ENCODE measurements at regions not wholly inside any gene's neighbourhood (a gene's known extent, or its start where the extent isn't known, plus 50 kb on each side); places are given as distances from the start of the nearest gene placed in this dataset.

DNA sequence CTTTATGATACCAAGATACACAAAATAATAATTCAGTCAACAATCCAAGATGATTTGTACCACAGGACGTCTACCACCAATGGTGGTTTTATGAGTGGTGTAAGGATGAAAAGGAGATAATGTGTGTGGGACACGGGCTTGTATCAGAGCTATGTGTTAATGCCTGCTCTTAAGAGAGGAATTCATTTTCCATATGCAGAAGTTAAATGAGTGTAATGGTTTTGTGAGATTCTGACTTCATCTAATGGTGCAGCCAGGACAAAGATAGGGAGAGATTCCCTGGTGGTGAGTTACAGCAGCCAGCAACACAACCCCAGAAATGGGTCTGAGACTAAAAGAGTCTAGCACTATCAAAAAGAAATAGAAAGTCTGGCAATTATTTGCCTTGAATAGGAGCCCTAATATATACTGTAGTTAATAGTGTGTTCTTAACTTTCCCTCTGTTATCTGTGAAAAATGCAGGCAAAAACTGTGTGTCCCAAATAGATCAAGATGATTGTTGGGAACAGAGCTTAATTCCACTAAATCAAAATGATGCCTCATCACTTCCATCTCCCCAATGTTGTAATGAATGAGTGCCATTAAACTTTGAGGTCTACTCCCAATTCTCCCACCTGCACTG, 455.0 kb upstream of the TCF4 start:
- peaks cover 2% of the 10 kb centered on the region for H3K36me3 Mint-ChIP-seq
- ATAC-seq (no peak), DNase-seq (no peak)
- CTCF ChIA-PET: no interaction called here
- no peaks in the 10 kb centered on the region for H3K4me1 Mint-ChIP-seq
- no peaks in the 10 kb centered on the region for H3K27me3 Mint-ChIP-seq
- no peaks in the 10 kb centered on the region for H3K9me3 Mint-ChIP-seq (ENCODE audit: low read depth)
- no peak overlapping the region for H3K27ac Mint-ChIP-seq
- H3K4me3 Mint-ChIP-seq: no peak overlapping the region

DNA sequence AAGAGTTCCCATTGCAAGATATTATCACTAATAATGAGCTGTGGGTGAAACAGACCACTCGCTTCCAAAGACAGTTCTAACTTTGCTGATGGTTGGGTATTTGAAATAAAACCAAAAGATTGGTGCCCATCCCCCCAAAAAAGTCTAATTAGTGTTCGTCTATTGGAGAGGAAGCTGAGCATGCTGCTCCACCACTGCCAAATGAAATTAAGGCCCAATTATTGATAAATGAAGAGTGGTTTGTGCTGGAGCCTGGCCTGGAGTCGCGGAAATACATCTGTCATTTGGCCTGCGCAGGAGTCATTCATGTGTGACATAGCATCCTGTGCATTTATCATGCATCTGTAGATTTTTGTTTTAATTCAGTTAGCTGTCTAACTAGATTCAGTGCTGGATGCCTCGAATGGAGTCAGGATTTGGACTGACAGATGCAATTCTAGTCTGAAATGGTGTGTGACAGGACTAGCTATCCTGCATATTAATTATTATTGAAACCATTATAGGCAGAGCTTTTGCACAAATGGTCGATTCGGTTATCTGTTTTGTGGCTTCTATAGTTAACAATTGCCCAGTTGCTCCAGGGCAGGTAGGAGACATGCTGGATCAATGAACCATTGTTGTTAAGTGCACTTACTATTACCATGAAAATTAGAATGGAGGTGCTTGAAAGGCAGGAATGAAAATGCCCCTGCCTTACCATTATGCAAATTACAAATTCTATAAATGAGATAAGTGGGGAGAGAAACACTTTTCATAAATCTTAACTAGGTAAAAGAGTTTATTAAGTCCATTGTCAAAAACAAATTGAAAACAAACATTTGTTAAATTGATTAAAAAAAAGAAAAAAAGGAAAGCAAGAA, 450.4 kb upstream of the TCF4 start:
- DNase-seq (no peak), ATAC-seq (no peak)
- no peaks in the 10 kb centered on the region for H3K4me1 Mint-ChIP-seq
- H3K36me3 Mint-ChIP-seq: no peaks in the 10 kb centered on the region
- peaks cover 8% of the 10 kb centered on the region for H3K9me3 Mint-ChIP-seq (ENCODE audit: low read depth)
- H3K27me3 Mint-ChIP-seq: no peaks in the 10 kb centered on the region
- H3K27ac Mint-ChIP-seq: no peak overlapping the region
- CTCF ChIA-PET: no interaction called here
- H3K4me3 Mint-ChIP-seq: no peak overlapping the region

DNA sequence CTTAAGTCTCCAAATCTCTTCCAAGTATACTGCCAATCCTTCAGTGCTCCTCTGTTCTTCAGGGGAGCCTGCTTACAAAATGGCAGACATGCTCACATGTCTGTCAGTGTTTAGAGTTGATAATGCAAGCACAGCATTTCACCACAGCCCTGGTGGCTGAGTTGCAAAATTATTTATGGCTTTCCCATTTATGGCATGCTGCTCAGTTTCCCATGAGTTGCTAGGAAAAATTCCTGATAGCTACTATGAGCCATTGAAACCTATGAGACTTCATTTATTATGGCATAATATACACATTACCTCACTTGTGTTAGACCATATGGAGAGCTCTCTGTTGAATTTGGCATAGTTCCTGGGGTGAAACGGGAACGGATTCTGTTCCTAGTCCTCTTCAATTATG, 448.7 kb upstream of the TCF4 start:
- H3K27ac Mint-ChIP-seq: no peak overlapping the region
- H3K4me3 Mint-ChIP-seq: no peak overlapping the region
- H3K36me3 Mint-ChIP-seq: no peaks in the 10 kb centered on the region
- ATAC-seq: no peak
- peaks cover 8% of the 10 kb centered on the region for H3K9me3 Mint-ChIP-seq (ENCODE audit: low read depth)
- DNase-seq: no peak
- no peaks in the 10 kb centered on the region for H3K4me1 Mint-ChIP-seq
- no peaks in the 10 kb centered on the region for H3K27me3 Mint-ChIP-seq
- CTCF ChIA-PET: no interaction called here

DNA sequence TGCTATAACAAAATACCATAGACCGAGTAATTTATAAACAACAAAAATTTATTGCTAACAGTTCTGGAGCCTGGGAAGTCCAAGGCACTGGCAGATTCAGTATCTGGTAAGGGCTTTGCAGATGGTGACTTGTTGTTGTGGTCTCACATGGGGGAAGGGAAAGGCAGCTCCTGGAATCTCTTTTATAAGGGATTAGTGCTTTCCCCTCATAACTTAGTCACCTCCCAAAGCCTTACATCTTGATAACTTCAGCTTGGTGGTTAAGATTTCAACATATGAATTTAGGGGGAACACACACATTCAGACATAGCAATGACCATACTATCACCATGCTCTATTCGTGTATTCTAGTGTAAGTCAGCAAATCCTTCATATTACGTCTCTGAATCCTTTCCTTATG, 447.6 kb upstream of the TCF4 start:
- Mint-ChIP-seq H3K9me3 (ENCODE audit: low read depth) (peaks cover 8% of the 10 kb centered on the region), H3K27ac (no peak overlapping the region), H3K36me3 (no peaks in the 10 kb centered on the region), H3K4me3 (no peak overlapping the region), H3K4me1 (no peaks in the 10 kb centered on the region), H3K27me3 (no peaks in the 10 kb centered on the region)
- no peak for DNase-seq
- ATAC-seq: no peak
- CTCF ChIA-PET: no interaction called here

DNA sequence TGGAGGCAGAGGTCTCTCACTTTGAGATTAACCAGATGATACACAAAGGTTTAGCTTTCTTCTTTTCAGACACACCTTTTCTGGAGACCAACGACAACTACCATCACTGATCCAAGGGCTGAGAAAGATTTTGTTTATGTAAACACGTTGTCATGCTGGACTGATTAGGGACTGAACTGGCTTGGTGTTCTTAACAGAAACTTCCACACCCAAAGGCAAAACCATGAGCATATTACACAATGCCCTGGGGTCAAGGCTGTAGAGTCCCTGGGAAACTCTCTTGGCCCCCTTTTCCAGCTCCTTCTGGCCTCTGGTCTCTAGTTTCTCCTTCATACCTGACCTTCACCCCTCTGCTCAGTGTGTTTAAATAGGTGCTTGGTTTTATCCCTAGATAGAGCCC, 447.0 kb upstream of the TCF4 start:
- Mint-ChIP-seq H3K27me3 (no peaks in the 10 kb centered on the region), H3K4me1 (no peaks in the 10 kb centered on the region), H3K36me3 (no peaks in the 10 kb centered on the region), H3K4me3 (no peak overlapping the region), H3K9me3 (ENCODE audit: low read depth) (peaks cover 8% of the 10 kb centered on the region), H3K27ac (no peak overlapping the region)
- no peak for DNase-seq
- no peak for ATAC-seq
- CTCF ChIA-PET: no interaction called here

DNA sequence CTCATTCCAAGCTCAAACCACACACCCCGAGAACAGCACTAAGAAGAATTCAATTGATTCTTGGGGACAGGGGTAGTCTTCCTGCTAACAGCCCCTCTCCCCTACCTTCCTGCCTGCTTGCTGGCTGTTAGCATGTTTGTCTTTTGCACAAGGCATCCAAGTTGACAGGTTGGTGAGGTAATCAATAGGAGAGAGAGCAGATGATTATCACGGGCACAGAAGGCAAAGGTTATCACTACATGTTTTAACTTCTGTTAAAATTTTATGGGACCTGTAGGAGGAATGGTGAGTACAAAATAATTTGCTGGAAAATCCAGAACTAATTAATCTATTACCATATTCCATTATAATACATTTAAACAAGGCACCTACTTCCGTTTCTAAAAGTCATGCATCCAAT, 442.1 kb upstream of the TCF4 start:
- CTCF ChIA-PET: no interaction called here
- no peak for ATAC-seq
- Mint-ChIP-seq H3K36me3 (no peaks in the 10 kb centered on the region), H3K4me3 (no peak overlapping the region), H3K4me1 (no peaks in the 10 kb centered on the region), H3K9me3 (ENCODE audit: low read depth) (peaks cover 6% of the 10 kb centered on the region), H3K27ac (no peak overlapping the region), H3K27me3 (no peaks in the 10 kb centered on the region)
- DNase-seq: no peak

DNA sequence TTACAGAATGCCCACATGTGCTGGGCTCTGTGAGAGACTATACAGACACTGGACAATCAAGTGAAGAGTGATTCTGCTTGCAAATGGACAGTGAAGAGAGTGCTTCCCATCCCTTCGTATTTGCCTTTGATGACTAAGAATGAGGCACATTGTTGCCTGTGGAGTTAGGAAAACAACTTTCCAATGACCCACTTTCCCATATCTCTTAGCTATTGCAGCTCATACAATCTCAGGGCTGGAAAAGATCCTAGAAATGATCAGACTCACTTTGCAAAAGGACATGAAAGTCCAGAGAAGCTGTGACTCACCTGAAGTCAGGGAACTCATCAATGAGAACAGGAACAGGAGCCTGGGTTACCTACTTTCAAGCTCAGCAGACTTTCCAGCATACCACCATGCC, 440.5 kb upstream of the TCF4 start:
- CTCF ChIA-PET: no interaction called here
- no peaks in the 10 kb centered on the region for H3K36me3 Mint-ChIP-seq
- no peaks in the 10 kb centered on the region for H3K4me1 Mint-ChIP-seq
- H3K4me3 Mint-ChIP-seq: no peak overlapping the region
- no peak overlapping the region for H3K27ac Mint-ChIP-seq
- DNase-seq (no peak), ATAC-seq (no peak)
- no peaks in the 10 kb centered on the region for H3K27me3 Mint-ChIP-seq
- H3K9me3 Mint-ChIP-seq (ENCODE audit: low read depth): peaks cover 2% of the 10 kb centered on the region

DNA sequence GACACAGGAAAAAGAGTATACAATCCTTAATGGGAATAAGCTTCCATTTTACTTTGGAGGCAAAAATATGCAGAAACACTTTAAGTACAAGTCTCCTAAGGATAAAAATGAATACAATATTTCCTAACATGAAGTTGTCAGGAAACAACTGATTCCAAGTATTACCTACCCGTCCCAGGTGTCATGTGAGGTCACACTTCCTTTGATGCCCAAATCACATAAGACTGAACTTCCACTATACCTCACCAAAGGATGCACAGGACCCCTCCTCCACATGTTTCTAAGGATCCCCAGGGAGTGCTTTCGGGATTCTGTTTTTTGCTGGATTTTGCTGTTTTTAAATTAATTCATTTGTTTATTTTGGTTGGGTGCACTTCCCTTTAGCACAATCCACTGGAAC, 438.5 kb upstream of the TCF4 start:
- Mint-ChIP-seq H3K27me3 (no peaks in the 10 kb centered on the region), H3K27ac (no peak overlapping the region)
- no peak for DNase-seq

DNA sequence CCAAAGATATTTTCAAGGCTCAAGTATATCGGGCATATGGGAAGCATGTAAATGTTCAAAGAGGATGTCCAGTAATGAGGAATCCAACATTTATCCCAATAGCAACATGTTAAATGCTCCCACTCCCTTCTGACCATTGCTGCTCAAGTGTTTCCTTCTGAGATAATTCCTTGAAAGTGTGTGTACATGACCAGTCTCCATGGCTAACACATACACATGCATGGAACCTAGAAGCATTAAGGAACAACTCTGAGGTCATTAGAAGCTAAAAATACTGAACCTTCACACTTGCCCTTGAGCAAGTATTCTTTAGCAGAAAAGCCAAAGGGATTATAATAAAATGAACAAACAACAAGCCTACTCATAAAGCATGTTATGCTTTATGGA, 433.8 kb upstream of the TCF4 start:
- Mint-ChIP-seq H3K4me1 (no peaks in the 10 kb centered on the region), H3K27ac (no peak overlapping the region), H3K9me3 (ENCODE audit: low read depth) (peaks cover 7% of the 10 kb centered on the region), H3K36me3 (no peaks in the 10 kb centered on the region), H3K27me3 (no peaks in the 10 kb centered on the region), H3K4me3 (no peak overlapping the region)
- DNase-seq (no peak), ATAC-seq (no peak)
- CTCF ChIA-PET: no interaction called here

More for the DNA sequence above, 438.5 kb upstream of the TCF4 start:
- CTCF ChIA-PET: no interaction called here
- H3K36me3 Mint-ChIP-seq: no peaks in the 10 kb centered on the region
- H3K9me3 Mint-ChIP-seq (ENCODE audit: low read depth): peaks cover 2% of the 10 kb centered on the region
- no peaks in the 10 kb centered on the region for H3K4me1 Mint-ChIP-seq
- H3K4me3 Mint-ChIP-seq: no peak overlapping the region
- no peak for ATAC-seq

DNA sequence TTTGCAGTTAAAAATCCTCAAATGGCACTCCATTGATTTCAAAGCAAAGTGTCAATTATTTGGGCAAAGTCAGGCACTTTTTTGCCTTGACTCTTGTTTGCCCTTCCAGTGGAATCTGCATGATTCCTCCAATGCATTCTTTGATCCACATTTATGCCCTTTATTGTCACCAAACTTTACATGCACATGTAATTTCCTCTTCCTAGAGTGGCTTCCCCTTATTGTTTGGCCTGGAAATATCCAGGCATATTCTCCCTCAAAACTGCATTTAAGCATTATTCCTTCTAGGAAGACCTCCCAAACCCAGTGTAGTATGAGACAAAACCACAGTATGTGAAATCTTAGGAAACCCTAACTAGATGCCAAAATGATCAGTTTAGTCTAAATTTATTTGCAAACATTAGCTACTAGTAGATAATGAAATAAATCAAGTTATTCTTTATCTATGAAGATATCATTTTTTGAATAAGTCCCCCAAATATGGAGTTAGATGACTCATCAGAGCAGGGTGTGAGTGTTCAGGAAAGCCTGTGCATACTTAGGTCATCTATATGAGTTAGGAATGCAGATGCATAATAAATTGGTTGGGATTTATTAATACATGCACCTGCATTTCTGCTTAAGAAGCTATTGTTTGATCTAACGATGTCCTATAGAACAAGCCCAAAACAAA, 433.3 kb upstream of the TCF4 start:
- DNase-seq: no peak
- Mint-ChIP-seq H3K36me3 (no peaks in the 10 kb centered on the region), H3K4me3 (no peak overlapping the region), H3K27me3 (no peaks in the 10 kb centered on the region), H3K9me3 (ENCODE audit: low read depth) (peaks cover 7% of the 10 kb centered on the region), H3K27ac (no peak overlapping the region), H3K4me1 (no peaks in the 10 kb centered on the region)
- no peak for ATAC-seq
- CTCF ChIA-PET: no interaction called here

DNA sequence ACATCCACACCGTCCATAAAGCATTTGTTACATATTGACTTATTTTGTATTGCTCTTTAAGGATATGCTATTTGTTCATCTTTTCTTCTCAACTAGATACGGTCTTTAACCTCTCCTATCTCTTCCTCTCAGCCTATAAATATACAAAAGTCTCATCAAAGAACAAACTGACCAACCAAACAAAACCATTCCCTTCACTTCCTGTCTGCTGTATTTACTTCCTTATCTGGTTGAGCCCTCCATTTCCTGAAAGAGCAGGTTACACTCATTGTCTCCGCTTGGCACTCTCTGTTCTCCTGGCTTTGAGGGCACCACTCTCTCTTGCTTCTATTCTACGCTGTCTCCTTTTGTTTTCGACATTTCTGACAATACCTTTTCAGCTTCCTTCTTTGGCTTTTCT, 431.9 kb upstream of the TCF4 start:
- no peak overlapping the region for H3K27ac Mint-ChIP-seq
- H3K27me3 Mint-ChIP-seq: no peaks in the 10 kb centered on the region
- H3K36me3 Mint-ChIP-seq: no peaks in the 10 kb centered on the region
- H3K9me3 Mint-ChIP-seq (ENCODE audit: low read depth): peaks cover 7% of the 10 kb centered on the region
- DNase-seq (no peak), ATAC-seq (no peak)
- H3K4me3 Mint-ChIP-seq: no peak overlapping the region
- CTCF ChIA-PET: no interaction called here
- no peaks in the 10 kb centered on the region for H3K4me1 Mint-ChIP-seq

DNA sequence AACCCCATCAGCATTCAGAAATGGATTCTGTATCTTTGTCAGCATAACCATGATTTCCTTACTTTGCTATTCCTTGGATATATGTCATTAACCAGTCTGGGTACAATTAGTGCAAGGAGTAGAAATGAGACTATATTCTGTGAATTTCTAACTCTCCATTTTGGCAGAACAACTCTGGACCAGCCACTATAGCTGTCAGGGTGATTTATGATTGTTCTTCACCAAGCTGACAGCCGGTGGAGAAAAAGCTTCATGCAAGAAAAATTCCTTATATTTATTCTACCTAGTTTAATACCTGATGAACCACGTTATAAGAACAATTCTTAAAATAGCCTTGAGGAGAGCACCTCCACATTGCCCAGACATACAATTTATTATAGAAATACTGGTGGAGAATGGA, 431.2 kb upstream of the TCF4 start:
- no peaks in the 10 kb centered on the region for H3K36me3 Mint-ChIP-seq
- H3K4me1 Mint-ChIP-seq: no peaks in the 10 kb centered on the region
- H3K9me3 Mint-ChIP-seq (ENCODE audit: low read depth): peaks cover 7% of the 10 kb centered on the region
- no peak overlapping the region for H3K4me3 Mint-ChIP-seq
- no peak for ATAC-seq
- H3K27ac Mint-ChIP-seq: no peak overlapping the region
- no peak for DNase-seq
- no peaks in the 10 kb centered on the region for H3K27me3 Mint-ChIP-seq
- CTCF ChIA-PET: no interaction called here

DNA sequence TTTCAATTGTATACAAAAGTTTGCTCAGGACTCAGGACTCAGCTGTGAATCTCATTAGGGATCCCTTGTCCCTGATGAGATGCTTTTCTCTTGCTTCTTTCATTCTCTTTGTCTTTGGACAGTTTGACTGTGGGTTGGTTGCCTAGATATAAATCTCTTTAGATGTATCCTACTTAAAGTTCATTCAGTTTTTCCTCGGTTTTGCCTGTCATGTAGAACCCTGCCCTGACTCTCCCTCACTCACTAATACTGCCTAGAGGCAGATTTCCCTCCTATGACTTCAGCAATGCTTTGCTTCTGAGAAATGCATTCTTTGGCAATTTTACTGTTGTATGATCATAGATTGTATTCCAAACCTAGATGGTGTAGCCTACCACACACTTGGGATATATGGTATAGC, 421.4 kb upstream of the TCF4 start:
- DNase-seq (no peak), ATAC-seq (no peak)
- CTCF ChIA-PET: no interaction called here
- Mint-ChIP-seq H3K4me3 (no peak overlapping the region), H3K36me3 (no peaks in the 10 kb centered on the region), H3K27ac (no peak overlapping the region), H3K9me3 (ENCODE audit: low read depth) (no peaks in the 10 kb centered on the region), H3K27me3 (no peaks in the 10 kb centered on the region), H3K4me1 (no peaks in the 10 kb centered on the region)

DNA sequence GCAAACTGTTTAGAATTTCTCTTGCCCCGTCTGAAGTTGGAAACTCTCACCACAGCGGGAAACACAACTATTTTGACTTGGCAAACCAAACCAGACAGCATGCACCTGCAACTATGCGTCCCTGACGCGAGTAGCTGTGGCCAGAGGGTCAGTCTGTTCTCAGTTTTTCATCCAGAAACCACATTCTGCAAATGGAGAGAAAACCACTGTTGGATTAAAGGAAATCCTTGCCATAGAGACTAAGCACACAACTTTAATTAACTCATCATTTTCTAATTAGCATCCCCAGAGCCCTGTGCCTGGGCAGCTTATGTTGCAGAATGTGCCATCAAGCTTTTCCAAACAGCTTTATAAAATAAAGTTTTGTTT, 415.7 kb upstream of the TCF4 start:
- Mint-ChIP-seq H3K27ac (no peak overlapping the region), H3K9me3 (ENCODE audit: low read depth) (no peaks in the 10 kb centered on the region), H3K36me3 (no peaks in the 10 kb centered on the region), H3K4me3 (no peak overlapping the region), H3K27me3 (no peaks in the 10 kb centered on the region), H3K4me1 (no peaks in the 10 kb centered on the region)
- DNase-seq (no peak), ATAC-seq (no peak)
- CTCF ChIA-PET: no interaction called here
